Activated CD4-positive, alpha-beta memory T cell treated with anti-CD3 and anti-CD28 coated beads, Interleukin-2, amount 10 ng/mL, durations not matched to agents 7 days and 5 days (primary cell): ENCODE measurements at regions not wholly inside any gene's neighbourhood (a gene's known extent, or its start where the extent isn't known, plus 50 kb on each side); places are given as distances from the start of the nearest gene placed in this dataset.

Experiments used
- CTCF ChIA-PET: fragments of 350-600 bp; sonication (Branson Sonifier 250); formaldehyde crosslinking; loops from one replicate; lab custom pipeline; 2021; ENCODE audit warnings: antibody characterized with exemption, inconsistent platforms; lab: Charles Lee
- POLR2A ChIA-PET: fragments of 350-600 bp; sonication (Branson Sonifier 250); formaldehyde crosslinking; loops from one replicate; lab custom pipeline; 2021; ENCODE audit warnings: antibody characterized with exemption; lab: Charles Lee
- DNase-seq: peaks from one replicate; pipeline ENCODE4 v3.0.0-alpha.2; 2020
- H3K27ac Mint-ChIP-seq: one replicate; pipeline ENCODE4 v1.8.0; 2021; ENCODE audit warnings: mild to moderate bottlenecking, mixed read lengths
- H3K27me3 Mint-ChIP-seq: one replicate; pipeline ENCODE4 v1.8.0; 2021; ENCODE audit warnings: mixed read lengths
- H3K36me3 Mint-ChIP-seq: one replicate; pipeline ENCODE4 v1.8.0; 2021; ENCODE audit warnings: low read depth, mixed read lengths
- H3K4me1 Mint-ChIP-seq: one replicate; pipeline ENCODE4 v1.8.0; 2021; ENCODE audit warnings: mixed read lengths
- H3K4me3 Mint-ChIP-seq: one replicate; pipeline ENCODE4 v1.8.0; 2021; ENCODE audit warnings: mild to moderate bottlenecking, mixed read lengths
- H3K9me3 Mint-ChIP-seq: one replicate; pipeline ENCODE4 v1.8.0; 2021; ENCODE audit warnings: mixed read lengths

DNA sequence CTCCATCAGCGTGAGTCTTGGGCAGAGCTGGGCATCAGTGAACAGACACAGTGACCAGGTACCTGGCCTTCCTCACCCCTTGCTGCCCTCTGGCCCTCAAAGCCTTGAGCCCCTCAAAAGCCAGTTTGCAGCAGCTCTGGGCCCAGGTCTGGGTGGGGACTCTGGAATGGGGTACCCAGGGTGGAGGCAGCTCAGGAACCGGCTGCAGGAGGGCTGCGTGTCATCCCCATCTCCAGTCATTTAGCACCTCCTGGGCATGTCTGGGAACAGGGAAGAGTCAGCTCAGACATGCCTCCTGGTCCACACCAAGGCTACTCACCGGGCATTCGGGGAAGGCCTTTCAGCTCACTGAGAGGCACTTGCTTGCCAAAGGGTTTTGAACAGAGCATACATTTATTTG, 503.3 kb downstream of the TCERG1L start:
- DNase-seq, result no peak
- Mint-ChIP-seq H3K4me1 (no peaks in the 10 kb centered on the region), H3K27ac (no peak overlapping the region), H3K4me3 (no peak overlapping the region), H3K27me3 (no peaks in the 10 kb centered on the region), H3K9me3 (peaks cover 5% of the 10 kb centered on the region), H3K36me3 (no peaks in the 10 kb centered on the region)
- CTCF ChIA-PET, result no interaction called here
- POLR2A ChIA-PET, result no interaction called here

DNA sequence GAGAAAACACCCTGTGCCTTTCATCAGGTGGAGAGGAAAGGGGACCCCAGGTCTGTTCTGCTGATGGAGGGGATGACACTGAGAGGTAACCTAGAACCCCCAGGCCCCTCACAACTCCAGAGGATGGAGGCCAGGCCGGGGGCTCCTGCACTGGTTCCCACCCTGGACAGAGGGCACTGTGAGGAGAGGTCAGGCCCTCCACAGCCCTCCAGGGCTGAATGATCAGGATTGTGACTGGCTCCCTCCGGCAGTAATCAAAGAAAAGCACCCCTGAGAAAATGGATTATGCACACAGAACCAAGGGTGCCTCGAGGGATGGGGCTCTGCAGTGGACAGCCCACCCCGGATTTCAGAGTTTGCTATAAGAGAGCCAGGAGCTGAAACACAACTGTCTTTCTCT, 502.8 kb downstream of the TCERG1L start:
- no peaks in the 10 kb centered on the region for H3K36me3 Mint-ChIP-seq
- ChIA-PET CTCF (no interaction called here), POLR2A (no interaction called here)
- no peak overlapping the region for H3K27ac Mint-ChIP-seq
- no peaks in the 10 kb centered on the region for H3K27me3 Mint-ChIP-seq
- no peak for DNase-seq
- no peak overlapping the region for H3K4me3 Mint-ChIP-seq
- no peaks in the 10 kb centered on the region for H3K4me1 Mint-ChIP-seq
- peaks cover 7% of the 10 kb centered on the region for H3K9me3 Mint-ChIP-seq

DNA sequence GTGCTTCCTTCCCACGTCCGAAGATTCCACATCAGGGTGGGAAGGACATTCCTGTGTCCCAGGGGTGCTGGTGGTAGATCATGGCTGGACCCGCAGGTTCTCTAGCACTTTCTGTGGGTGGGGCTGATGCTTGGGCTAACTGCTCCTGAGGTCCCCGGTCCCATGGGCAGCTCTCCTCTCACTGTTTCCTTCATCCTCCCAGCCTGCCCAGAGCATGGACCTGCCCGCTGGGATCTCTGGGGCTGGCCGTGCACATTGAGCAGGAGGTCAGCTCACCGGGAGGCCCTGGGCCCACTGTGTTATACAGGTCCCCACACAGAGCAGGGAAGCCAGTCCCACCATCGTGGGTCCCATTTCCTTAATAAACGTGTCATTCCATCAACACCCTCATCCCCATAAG, 502.3 kb downstream of the TCERG1L start:
- peaks cover 7% of the 10 kb centered on the region for H3K9me3 Mint-ChIP-seq
- no peaks in the 10 kb centered on the region for H3K4me1 Mint-ChIP-seq
- DNase-seq, result no peak
- no peaks in the 10 kb centered on the region for H3K36me3 Mint-ChIP-seq
- H3K4me3 Mint-ChIP-seq, result no peak overlapping the region
- no peaks in the 10 kb centered on the region for H3K27me3 Mint-ChIP-seq
- ChIA-PET POLR2A (no interaction called here), CTCF (no interaction called here)
- H3K27ac Mint-ChIP-seq, result no peak overlapping the region

DNA sequence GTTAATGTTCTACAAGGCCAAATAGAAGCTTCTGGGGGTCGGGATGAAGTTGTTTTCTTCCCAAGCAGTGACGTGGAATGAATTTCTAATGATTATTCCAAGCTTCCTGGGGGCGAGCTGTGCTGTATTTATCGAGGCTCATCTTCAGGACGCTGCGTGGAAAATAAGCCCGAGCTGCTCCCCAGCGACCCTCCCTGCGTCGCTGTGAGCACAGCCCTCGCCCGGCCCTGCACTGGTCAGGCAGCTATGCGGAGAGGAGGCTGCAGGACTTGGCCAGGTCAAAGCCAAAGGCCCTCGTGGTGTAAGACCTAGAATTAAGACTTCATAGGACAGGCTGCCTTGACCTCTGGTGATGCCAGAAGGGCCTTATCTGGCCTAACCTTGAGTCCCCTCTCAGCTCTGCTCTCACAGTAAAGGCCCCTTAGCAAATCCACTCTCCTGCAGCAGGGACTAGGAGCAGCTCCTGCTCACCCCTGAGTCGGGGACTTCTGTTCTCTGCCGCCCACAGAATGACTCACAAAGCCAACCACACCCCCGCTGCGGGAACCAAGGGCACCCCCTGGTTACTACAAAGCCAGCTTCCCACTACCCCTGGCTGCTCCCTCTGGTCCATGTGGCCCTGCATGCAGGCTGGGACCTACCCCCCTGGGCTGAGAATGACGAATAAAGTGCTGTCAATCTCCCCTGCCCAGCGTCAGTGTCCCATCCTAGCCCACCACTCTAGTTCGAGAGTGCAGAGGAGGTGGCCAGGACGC, 501.6 kb downstream of the TCERG1L start:
- Mint-ChIP-seq H3K27ac (no peak overlapping the region), H3K36me3 (no peaks in the 10 kb centered on the region), H3K9me3 (peaks cover 7% of the 10 kb centered on the region), H3K27me3 (no peaks in the 10 kb centered on the region), H3K4me3 (no peak overlapping the region), H3K4me1 (no peaks in the 10 kb centered on the region)
- CTCF ChIA-PET, result no interaction called here
- DNase-seq, result no peak
- POLR2A ChIA-PET, result no interaction called here

DNA sequence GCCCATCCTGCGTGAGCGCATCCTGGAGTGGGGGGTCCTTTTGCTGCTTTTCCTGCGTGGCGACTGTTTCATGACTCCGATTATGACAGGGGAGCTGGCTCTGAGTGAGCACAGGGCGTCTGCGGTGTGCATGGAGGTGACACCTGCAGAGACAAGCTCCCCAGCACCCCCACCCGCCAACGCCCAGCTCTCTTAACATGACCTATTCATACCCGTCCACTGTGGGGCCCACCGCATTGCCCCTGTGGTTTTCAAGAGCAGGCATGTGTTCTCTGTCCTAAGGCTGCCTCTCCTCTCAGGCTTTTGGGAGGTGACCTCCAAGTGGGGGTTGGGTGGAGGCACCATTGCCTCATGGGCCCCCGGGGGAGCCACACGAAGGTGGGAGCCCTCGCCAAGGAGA, 500.7 kb downstream of the TCERG1L start:
- Mint-ChIP-seq H3K27me3 (no peaks in the 10 kb centered on the region), H3K4me3 (no peak overlapping the region), H3K9me3 (peaks cover 7% of the 10 kb centered on the region), H3K36me3 (no peaks in the 10 kb centered on the region), H3K4me1 (no peaks in the 10 kb centered on the region), H3K27ac (no peak overlapping the region)
- ChIA-PET POLR2A (no interaction called here), CTCF (no interaction called here)
- DNase-seq, result no peak

DNA sequence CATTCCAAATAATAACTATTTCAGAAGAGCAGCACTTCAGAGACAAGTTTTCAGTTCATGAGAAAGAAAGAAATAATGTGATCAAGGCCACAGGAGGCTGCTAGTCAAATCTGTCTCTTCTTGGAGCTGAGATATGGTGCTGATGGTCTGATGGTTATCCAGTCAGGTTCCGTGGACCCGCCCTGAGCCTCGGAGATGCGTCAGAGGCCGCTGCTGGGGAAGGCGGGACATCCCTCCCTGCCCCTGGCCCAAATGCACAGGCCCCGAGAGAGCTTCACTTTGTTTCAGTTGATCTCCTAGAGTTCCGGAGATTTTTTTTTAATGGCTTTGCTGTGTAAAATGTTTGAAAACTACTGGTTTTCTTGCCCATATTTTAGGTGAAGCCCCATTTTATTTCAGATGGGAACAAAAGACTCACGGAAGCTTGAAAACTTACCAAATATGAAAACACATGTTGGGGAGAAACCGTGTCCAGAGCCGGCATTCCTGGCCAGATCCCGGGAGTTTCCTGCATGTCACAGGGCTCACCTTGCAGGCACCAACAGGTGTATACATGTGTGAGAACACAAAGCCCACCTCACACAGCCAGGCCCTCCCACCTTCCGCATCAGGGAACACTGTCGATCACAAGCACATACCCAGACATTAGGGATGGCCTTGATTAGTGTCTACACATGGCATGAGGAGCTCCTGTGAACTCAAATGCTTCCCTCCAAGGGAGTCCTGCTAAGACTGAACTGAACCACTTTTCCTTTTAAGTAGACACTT, 499.0 kb downstream of the TCERG1L start:
- no peak overlapping the region for H3K27ac Mint-ChIP-seq
- CTCF ChIA-PET, result no interaction called here

DNA sequence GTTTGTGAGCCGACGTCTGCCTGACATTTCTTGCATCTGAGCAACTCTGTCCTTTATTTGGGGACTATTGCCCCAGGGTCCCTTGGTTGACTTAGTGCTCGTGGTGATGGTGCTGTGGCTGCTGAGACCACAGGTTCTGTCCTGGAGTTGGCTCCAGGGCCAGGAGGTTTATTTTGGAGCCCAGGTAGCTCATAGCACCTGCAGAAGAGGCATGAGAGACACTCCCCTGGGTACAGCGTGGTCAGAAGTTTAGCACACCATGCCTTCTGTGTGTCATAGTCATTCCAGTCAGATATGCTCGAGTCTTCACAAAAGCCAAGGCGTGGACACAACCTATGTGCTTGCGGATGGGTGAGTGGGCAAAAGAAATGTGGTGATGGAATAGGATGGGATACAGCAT, 496.9 kb downstream of the TCERG1L start:
- Mint-ChIP-seq H3K27ac (no peak overlapping the region), H3K36me3 (no peaks in the 10 kb centered on the region)

More for the DNA sequence above, 499.0 kb downstream of the TCERG1L start:
- Mint-ChIP-seq H3K4me1 (no peaks in the 10 kb centered on the region), H3K9me3 (peaks cover 12% of the 10 kb centered on the region), H3K36me3 (no peaks in the 10 kb centered on the region), H3K27me3 (no peaks in the 10 kb centered on the region), H3K4me3 (no peak overlapping the region)
- no peak for DNase-seq
- POLR2A ChIA-PET, result no interaction called here

DNA sequence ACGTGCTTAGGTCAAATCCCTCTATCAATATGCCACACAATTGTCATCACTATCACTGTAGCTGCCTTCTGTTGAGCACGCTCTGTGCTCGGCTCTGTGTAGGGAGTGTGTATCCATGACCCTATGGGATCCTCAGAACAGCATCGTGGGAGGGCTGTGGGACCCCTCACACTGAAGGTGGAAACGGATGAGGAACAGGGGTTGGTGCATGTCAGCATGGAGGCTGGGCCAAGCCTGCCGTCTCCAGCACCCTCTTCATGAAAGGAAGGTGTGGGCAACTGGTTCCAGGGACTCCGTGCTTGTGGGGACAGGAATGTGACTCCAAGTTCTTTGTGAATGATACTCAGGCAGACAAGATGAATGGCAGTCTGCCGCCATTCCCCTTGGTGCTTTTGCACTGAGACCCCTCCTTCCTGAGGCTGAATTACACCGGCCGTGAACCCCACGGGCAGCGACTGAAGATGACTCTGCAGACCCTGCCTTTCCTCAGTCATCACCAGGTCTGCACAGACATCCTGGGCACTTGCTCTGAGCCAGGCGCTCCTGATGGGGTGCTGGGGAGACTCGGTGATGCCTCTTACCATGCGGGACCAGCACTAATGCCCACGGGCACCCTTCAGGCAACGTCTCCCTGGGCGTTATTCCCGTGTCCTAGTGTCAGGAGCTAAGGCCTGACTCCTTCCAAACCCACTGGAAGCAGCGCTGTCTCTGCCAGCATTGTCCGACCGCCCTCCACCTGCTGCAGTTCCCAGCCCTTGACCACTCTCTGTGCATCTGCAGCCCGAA, 495.2 kb downstream of the TCERG1L start:
- Mint-ChIP-seq H3K9me3 (peaks cover 14% of the 10 kb centered on the region), H3K4me3 (no peak overlapping the region), H3K27ac (no peak overlapping the region), H3K27me3 (no peaks in the 10 kb centered on the region), H3K36me3 (no peaks in the 10 kb centered on the region), H3K4me1 (no peaks in the 10 kb centered on the region)
- no peak for DNase-seq
- ChIA-PET POLR2A (no interaction called here), CTCF (no interaction called here)

More for the DNA sequence above, 496.9 kb downstream of the TCERG1L start:
- POLR2A ChIA-PET, result no interaction called here
- Mint-ChIP-seq H3K4me3 (no peak overlapping the region), H3K27me3 (no peaks in the 10 kb centered on the region), H3K4me1 (no peaks in the 10 kb centered on the region), H3K9me3 (peaks cover 18% of the 10 kb centered on the region)
- CTCF ChIA-PET, result no interaction called here
- DNase-seq, result no peak

DNA sequence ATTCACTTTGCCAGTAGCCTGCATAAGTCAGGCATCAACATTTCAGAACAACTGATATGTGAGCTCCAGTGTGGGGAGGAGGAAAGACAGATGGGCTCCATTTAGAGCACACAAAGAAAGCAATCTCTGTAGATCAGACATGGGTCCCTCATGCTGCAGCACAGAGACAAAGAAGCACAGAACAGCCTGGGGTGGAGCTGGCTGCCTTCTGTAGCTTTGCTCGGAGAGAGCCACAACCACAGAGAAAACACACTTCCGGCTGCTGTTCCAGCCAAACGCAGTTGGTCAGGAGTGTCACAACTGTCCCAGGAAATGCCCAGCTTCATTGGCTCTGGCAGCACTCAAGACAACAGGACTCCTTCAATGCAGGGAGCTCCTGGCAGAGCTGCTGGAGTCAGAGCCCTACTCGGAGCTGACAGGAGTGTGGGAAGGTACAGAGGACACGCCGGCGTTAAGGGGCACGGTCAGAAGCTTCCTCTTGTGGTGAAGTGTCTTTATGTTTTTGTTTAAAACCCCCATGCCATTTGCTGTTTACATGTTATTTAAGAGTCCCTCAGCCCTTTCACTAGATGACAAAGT, 494.4 kb downstream of the TCERG1L start:
- POLR2A ChIA-PET, result no interaction called here
- H3K27me3 Mint-ChIP-seq, result no peaks in the 10 kb centered on the region

DNA sequence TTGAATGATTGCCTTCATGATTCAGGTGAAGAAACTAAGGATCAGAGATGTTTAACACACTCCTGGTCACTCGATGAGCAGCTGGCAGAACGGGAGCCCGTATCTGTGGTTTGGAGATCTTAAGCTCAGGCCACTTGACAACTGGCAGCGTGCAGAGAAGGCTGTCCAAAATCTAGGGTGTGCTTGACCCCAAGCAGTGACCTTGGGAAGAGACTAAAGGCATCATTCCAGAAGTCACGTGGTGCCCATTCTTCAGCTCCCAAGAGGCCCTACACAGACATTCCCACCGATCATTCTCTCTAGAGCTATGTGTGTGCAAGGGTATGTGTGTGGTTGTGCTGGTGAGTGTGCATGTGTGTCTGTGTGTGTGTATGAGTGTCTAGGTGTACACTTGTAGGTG, 493.8 kb downstream of the TCERG1L start:
- ChIA-PET POLR2A (no interaction called here), CTCF (no interaction called here)
- no peaks in the 10 kb centered on the region for H3K36me3 Mint-ChIP-seq
- DNase-seq, result no peak
- H3K27me3 Mint-ChIP-seq, result no peaks in the 10 kb centered on the region
- no peaks in the 10 kb centered on the region for H3K4me1 Mint-ChIP-seq
- H3K9me3 Mint-ChIP-seq, result peaks cover 14% of the 10 kb centered on the region
- H3K4me3 Mint-ChIP-seq, result no peak overlapping the region
- no peak overlapping the region for H3K27ac Mint-ChIP-seq

More for the DNA sequence above, 494.4 kb downstream of the TCERG1L start:
- Mint-ChIP-seq H3K27ac (no peak overlapping the region), H3K36me3 (no peaks in the 10 kb centered on the region), H3K4me1 (no peaks in the 10 kb centered on the region), H3K4me3 (no peak overlapping the region), H3K9me3 (peaks cover 14% of the 10 kb centered on the region)
- no peak for DNase-seq
- CTCF ChIA-PET, result no interaction called here

DNA sequence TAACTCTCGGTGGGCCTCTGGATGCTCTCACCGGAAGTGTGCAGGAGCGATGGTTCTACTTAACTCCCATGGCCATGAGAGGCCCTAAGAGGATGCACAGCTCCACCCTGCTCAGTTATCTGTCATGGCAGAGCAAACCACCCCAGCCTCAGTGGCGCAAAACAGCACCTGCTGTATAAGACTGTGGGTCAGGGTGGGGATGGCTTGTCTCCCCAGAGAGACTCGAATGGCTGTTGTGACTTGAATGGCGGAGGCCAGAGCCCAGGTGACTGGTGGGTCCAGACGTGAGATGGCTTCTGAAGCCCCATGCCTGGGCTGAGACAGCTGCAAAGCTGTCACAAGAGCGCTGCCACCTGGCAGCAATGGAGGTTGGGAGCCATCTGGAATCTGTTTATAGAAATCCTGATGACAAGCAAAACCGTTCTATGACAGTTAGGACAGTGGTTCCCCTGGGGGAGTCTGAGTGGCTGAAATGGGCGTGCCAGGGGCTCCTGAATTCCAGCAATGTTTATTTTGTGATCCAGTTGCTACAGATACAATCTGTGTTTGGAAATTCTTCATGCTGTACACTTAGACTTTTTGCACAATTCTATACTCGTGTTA, 490.5 kb downstream of the TCERG1L start:
- no peak for DNase-seq
- Mint-ChIP-seq H3K4me1 (no peaks in the 10 kb centered on the region), H3K4me3 (no peak overlapping the region), H3K27ac (no peak overlapping the region), H3K27me3 (no peaks in the 10 kb centered on the region), H3K36me3 (no peaks in the 10 kb centered on the region), H3K9me3 (peaks cover 21% of the 10 kb centered on the region)
- POLR2A ChIA-PET, result no interaction called here
- CTCF ChIA-PET, result no interaction called here

DNA sequence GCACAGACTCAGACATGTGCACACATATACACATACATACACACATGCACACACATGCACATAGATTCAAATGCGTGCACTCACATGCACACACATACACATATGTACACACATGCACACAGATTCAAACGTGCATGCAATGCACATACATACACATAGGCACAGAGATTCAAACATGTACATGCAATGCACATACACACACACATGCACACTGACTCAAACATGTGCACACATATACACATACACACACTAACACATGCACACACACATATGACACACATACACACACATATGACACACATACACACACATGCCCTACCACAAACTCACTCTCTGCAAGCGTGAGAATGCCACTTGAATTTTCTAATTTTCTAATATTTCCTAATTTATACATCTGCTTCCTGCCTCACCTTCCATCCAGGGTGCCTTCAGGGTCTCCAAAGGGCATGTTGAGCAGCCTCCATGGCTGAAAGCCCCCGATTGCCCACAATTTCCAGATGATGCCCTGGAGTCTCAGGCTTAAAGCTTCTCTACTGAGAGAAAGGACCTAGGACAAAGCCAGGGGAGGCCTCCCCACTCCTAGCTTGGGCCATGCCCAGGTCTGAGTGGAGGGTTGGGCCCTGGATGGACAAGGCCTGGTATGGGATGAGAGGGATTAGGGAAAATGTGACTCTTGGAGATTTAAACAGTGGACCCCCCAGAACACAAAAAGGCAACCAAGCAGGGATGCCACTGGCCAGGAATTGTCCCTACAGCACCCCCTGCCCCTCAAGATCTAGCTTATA, 487.1 kb downstream of the TCERG1L start:
- Mint-ChIP-seq H3K4me3 (no peak overlapping the region), H3K27me3 (no peaks in the 10 kb centered on the region), H3K27ac (no peak overlapping the region), H3K4me1 (no peaks in the 10 kb centered on the region), H3K36me3 (no peaks in the 10 kb centered on the region), H3K9me3 (peaks cover 13% of the 10 kb centered on the region)
- POLR2A ChIA-PET, result no interaction called here
- CTCF ChIA-PET, result no interaction called here
- no peak for DNase-seq
